GM18907 (cell line): ENCODE measurements at regions not wholly inside any gene's neighbourhood (a gene's known extent, or its start where the extent isn't known, plus 50 kb on each side); places are given as distances from the start of the nearest gene placed in this dataset.

Source experiments
- ATAC-seq: cut with Tn5 transposase; IDR thresholded peaks from one replicate; pipeline ENCODE4 v1.9.1; 2021; ENCODE audit warnings: mild to moderate bottlenecking, moderate library complexity; ENCODE audit not compliant: unreplicated experiment

GRCh38 chr5:61683148-61683547, 351.1 kb downstream of the ZSWIM6 start:
- no peak for ATAC-seq

GRCh38 chr5:61683926-61684325, 351.9 kb downstream of the ZSWIM6 start:
- ATAC-seq, result no peak

GRCh38 chr5:61686491-61687257, 354.6 kb downstream of the ZSWIM6 start:
- ATAC-seq, result no peak

GRCh38 chr5:61687371-61687770, 355.3 kb downstream of the ZSWIM6 start:
- no peak for ATAC-seq

GRCh38 chr5:61689153-61689846, 357.2 kb downstream of the ZSWIM6 start:
- ATAC-seq, result no peak

- no peak for ATAC-seq
Measured at GRCh38 chr5:61697809-61698558, 365.9 kb downstream of the ZSWIM6 start.

GRCh38 chr5:61701877-61702602, 370.0 kb downstream of the ZSWIM6 start:
- peak; percentile 83 for ATAC-seq

- peak; percentile 13 for ATAC-seq
Measured at GRCh38 chr5:61702784-61703183, 370.7 kb downstream of the ZSWIM6 start.

GRCh38 chr5:61704289-61704688, 372.2 kb downstream of the ZSWIM6 start:
- ATAC-seq, result peak; percentile 33

GRCh38 chr5:61706751-61707150, 374.7 kb downstream of the ZSWIM6 start:
- ATAC-seq, result no peak

- no peak for ATAC-seq
Measured at GRCh38 chr5:61719124-61719523, 387.1 kb downstream of the ZSWIM6 start.

GRCh38 chr5:61720829-61721228, 388.8 kb downstream of the ZSWIM6 start:
- no peak for ATAC-seq

- ATAC-seq, result no peak
Measured at GRCh38 chr5:61724102-61724501, 392.0 kb downstream of the ZSWIM6 start.

GRCh38 chr5:61728287-61728686, 396.2 kb downstream of the ZSWIM6 start:
- ATAC-seq, result no peak

- no peak for ATAC-seq
Measured at GRCh38 chr5:61730866-61731265, 398.8 kb downstream of the ZSWIM6 start.

GRCh38 chr5:61731267-61731945, 399.3 kb downstream of the ZSWIM6 start:
- no peak for ATAC-seq

GRCh38 chr5:61731946-61732314, 399.9 kb downstream of the ZSWIM6 start:
- ATAC-seq, result no peak

GRCh38 chr5:61732369-61732768, 400.3 kb downstream of the ZSWIM6 start:
- no peak for ATAC-seq

- no peak for ATAC-seq
Measured at GRCh38 chr5:61732796-61733195, 400.7 kb downstream of the ZSWIM6 start.

GRCh38 chr5:61734001-61734400, 401.9 kb downstream of the ZSWIM6 start:
- ATAC-seq, result no peak

- ATAC-seq, result no peak
Measured at GRCh38 chr5:61734966-61735365, 402.9 kb downstream of the ZSWIM6 start.
